ENCODE measurements at regions not wholly inside any gene's neighbourhood (a gene's known extent, or its start where the extent isn't known, plus 50 kb on each side); places are given as distances from the start of the nearest gene placed in this dataset.

GRCh38 chr14:81584495-81584894, 50.8 kb upstream of the SEL1L start:
- TF ChIP-seq POLR2A (IDR thresholded peaks at IDR 0.05), result no peak
- TF ChIP-seq POLR2AphosphoS5 (IDR thresholded peaks at IDR 0.05), result no peak
- TF ChIP-seq EP300 (IDR thresholded peaks at IDR 0.05), result no peak
- TF ChIP-seq CTCF (IDR thresholded peaks at IDR 0.05), result no peak

GRCh38 chr14:81589381-81590065, 55.9 kb upstream of the SEL1L start:
- WGBS, 2 donors, result 85 to 92% methylated on average over 7 of the region's 7 CpGs
- Histone ChIP-seq H3K9me3 (no peaks in the 10 kb centered on the region), H3K4me1 (no peaks in the 10 kb centered on the region), H3K4me3 (no peak overlapping the region), H3K27me3 (no peaks in the 10 kb centered on the region), H3K27ac (no peak overlapping the region), H3K36me3 (no peaks in the 10 kb centered on the region)
- intact Hi-C loops (cut with DNase I), result no loop called here
- TF ChIP-seq EP300 (IDR thresholded peaks at IDR 0.05), result no peak
- TF ChIP-seq POLR2AphosphoS5 (IDR thresholded peaks at IDR 0.05), result no peak
- no peak for TF ChIP-seq POLR2A (IDR thresholded peaks at IDR 0.05)
- no peak for DNase-seq

More at GRCh38 chr14:81584495-81584894, 50.8 kb upstream of the SEL1L start:
- no peak for DNase-seq
- H3K27me3 ChIP-seq, result no peaks in the 10 kb centered on the region
- H3K9me3 ChIP-seq, result no peaks in the 10 kb centered on the region
- H3K27ac ChIP-seq, result no peak overlapping the region
- H3K4me3 ChIP-seq, result no peak overlapping the region
- H3K4me1 ChIP-seq, result no peaks in the 10 kb centered on the region
- 93 to 95% methylated on average over 2 of the region's 2 CpGs for WGBS, 2 donors
- H3K36me3 ChIP-seq, result no peaks in the 10 kb centered on the region
- intact Hi-C loops (cut with DNase I), result no loop called here

GRCh38 chr14:81591266-81591665, 57.6 kb upstream of the SEL1L start:
- WGBS, 2 donors, result 64 to 83% methylated on average over 3 of the region's 3 CpGs
- Histone ChIP-seq H3K9me3 (no peaks in the 10 kb centered on the region), H3K36me3 (no peaks in the 10 kb centered on the region), H3K4me3 (no peak overlapping the region), H3K4me1 (no peaks in the 10 kb centered on the region), H3K27ac (no peak overlapping the region), H3K27me3 (no peaks in the 10 kb centered on the region)
- DNase-seq, result no peak
- intact Hi-C loops (cut with DNase I), result no loop called here
- no peak for TF ChIP-seq EP300 (IDR thresholded peaks at IDR 0.05)
- TF ChIP-seq POLR2A (IDR thresholded peaks at IDR 0.05), result no peak
- no peak for TF ChIP-seq POLR2AphosphoS5 (IDR thresholded peaks at IDR 0.05)
- TF ChIP-seq CTCF (IDR thresholded peaks at IDR 0.05), result no peak

- DNase-seq, result peak; percentile 65
- H3K4me3 ChIP-seq, result no peak overlapping the region
- H3K27ac ChIP-seq, result no peak overlapping the region
- TF ChIP-seq CTCF (IDR thresholded peaks at IDR 0.05) (no peak), EP300 (IDR thresholded peaks at IDR 0.05) (no peak), POLR2A (IDR thresholded peaks at IDR 0.05) (no peak), POLR2AphosphoS5 (IDR thresholded peaks at IDR 0.05) (no peak)
- WGBS, 2 donors, result 48 to 59% methylated on average over 6 of the region's 6 CpGs
- no peaks in the 10 kb centered on the region for H3K27me3 ChIP-seq
- H3K4me1 ChIP-seq, result no peaks in the 10 kb centered on the region
- no peaks in the 10 kb centered on the region for H3K9me3 ChIP-seq
- intact Hi-C loops (cut with DNase I), result no loop called here
- no peaks in the 10 kb centered on the region for H3K36me3 ChIP-seq
Measured at GRCh38 chr14:81594012-81594411, 60.4 kb upstream of the SEL1L start.

- TF ChIP-seq CTCF (IDR thresholded peaks at IDR 0.05) (no peak), EP300 (IDR thresholded peaks at IDR 0.05) (no peak), POLR2A (IDR thresholded peaks at IDR 0.05) (no peak), POLR2AphosphoS5 (IDR thresholded peaks at IDR 0.05) (no peak)
- intact Hi-C loops (cut with DNase I), result no loop called here
- no peaks in the 10 kb centered on the region for H3K36me3 ChIP-seq
- no peaks in the 10 kb centered on the region for H3K27me3 ChIP-seq
- no peaks in the 10 kb centered on the region for H3K4me1 ChIP-seq
- H3K9me3 ChIP-seq, result no peaks in the 10 kb centered on the region
- H3K4me3 ChIP-seq, result no peak overlapping the region
- WGBS, 2 donors, result 52 to 60% methylated on average over 6 of the region's 6 CpGs
- no peak overlapping the region for H3K27ac ChIP-seq
- DNase-seq, result no peak
Measured at GRCh38 chr14:81605660-81606059, 72.0 kb upstream of the SEL1L start.

Measured in sigmoid colon (tissue), 6 donors.